ENCODE measurements at regions not wholly inside any gene's neighbourhood (a gene's known extent, or its start where the extent isn't known, plus 50 kb on each side); places are given as distances from the start of the nearest gene placed in this dataset.

DNA sequence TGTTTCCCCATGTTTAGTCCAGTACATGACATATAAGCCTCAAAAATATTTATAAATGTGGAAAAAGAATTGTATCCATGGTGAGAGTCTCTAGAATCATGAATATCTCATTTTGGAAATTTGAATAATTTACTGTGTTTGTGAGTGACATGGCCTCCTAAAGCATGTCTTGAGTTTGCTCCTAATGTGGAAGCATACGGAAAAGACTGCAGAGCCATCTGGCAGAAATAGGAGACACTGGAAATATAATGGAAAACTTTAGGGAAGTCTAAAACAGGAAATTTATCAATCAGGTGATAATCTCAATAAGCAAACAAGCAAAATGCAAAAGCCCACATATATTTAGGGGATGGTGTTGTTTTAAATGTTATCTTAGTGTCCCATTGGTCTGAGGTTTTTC lies 465.0 kb downstream of the TDRD3 start:
- TF ChIP-seq, protein P1, sequence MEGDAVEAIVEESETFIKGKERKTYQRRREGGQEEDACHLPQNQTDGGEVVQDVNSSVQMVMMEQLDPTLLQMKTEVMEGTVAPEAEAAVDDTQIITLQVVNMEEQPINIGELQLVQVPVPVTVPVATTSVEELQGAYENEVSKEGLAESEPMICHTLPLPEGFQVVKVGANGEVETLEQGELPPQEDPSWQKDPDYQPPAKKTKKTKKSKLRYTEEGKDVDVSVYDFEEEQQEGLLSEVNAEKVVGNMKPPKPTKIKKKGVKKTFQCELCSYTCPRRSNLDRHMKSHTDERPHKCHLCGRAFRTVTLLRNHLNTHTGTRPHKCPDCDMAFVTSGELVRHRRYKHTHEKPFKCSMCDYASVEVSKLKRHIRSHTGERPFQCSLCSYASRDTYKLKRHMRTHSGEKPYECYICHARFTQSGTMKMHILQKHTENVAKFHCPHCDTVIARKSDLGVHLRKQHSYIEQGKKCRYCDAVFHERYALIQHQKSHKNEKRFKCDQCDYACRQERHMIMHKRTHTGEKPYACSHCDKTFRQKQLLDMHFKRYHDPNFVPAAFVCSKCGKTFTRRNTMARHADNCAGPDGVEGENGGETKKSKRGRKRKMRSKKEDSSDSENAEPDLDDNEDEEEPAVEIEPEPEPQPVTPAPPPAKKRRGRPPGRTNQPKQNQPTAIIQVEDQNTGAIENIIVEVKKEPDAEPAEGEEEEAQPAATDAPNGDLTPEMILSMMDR (conservative IDR thresholded peaks at IDR 0.05; ENCODE audit: low read length), result no peak
- no peak for TF ChIP-seq EZH2phosphoT487 (IDR thresholded peaks at IDR 0.05; ENCODE audit: borderline replicate concordance, low read depth, low read length)
